Neutrophil (primary cell): ENCODE measurements at regions not wholly inside any gene's neighbourhood (a gene's known extent, or its start where the extent isn't known, plus 50 kb on each side); places are given as distances from the start of the nearest gene placed in this dataset.

ENCODE experiments used
- H3K27ac ChIP-seq: fragments of 200-600 bp; sonication (generic); 2 replicates; pipeline ENCODE4 v1.5.1; 2016; ENCODE audit warnings: mild to moderate bottlenecking, moderate library complexity
- H3K27me3 ChIP-seq: fragments of 200-600 bp; sonication (generic); 2 replicates; pipeline ENCODE4 v1.6.0; 2016; ENCODE audit warnings: mild to moderate bottlenecking
- H3K36me3 ChIP-seq: fragments of 200-600 bp; sonication (generic); 2 replicates; pipeline ENCODE4 v1.5.1; 2017
- H3K4me1 ChIP-seq, 2 experiments: fragments of 200-600 bp in 1 of 2; sonication (generic) in 1 of 2; 1 replicate in 1 of 2; 2 replicates in 1 of 2; pipeline versions ENCODE4 v1.5.1 to v1.6.1; 2013 to 2016; ENCODE audit warnings: low read depth in 1 of 2, low read length in 1 of 2, mild to moderate bottlenecking in 1 of 2, moderate library complexity in 1 of 2; ENCODE audit not compliant: control insufficient read depth in 1 of 2, insufficient read depth in 1 of 2
- H3K4me3 ChIP-seq, 2 experiments: fragments of 200-600 bp in 1 of 2; sonication (generic) in 1 of 2; 1 replicate in 1 of 2; 2 replicates in 1 of 2; pipeline ENCODE4 v1.5.1; 2013 to 2016; ENCODE audit warnings: low read depth in 1 of 2, low read length in 1 of 2, mild to moderate bottlenecking in 1 of 2, moderate library complexity in 1 of 2
- H3K9me3 ChIP-seq: fragments of 200-600 bp; sonication (generic); 2 replicates; pipeline ENCODE4 v1.5.1; 2016
- TF ChIP-seq, protein P1 (sequence below): fragments of 200-600 bp; sonication (generic); IDR thresholded peaks from 2 replicates; pipeline ENCODE4 v1.5.1; 2016; ENCODE audit warnings: antibody characterized with exemption

- Histone ChIP-seq H3K9me3 (no peaks in the 10 kb centered on the region), H3K4me3 (no peak overlapping the region), H3K27me3 (no peaks in the 10 kb centered on the region), H3K27ac (no peak overlapping the region), H3K4me1 (peaks cover 5 to 8% of the 10 kb centered on the region in 2 experiments), H3K36me3 (no peaks in the 10 kb centered on the region)
- TF ChIP-seq, protein P1, sequence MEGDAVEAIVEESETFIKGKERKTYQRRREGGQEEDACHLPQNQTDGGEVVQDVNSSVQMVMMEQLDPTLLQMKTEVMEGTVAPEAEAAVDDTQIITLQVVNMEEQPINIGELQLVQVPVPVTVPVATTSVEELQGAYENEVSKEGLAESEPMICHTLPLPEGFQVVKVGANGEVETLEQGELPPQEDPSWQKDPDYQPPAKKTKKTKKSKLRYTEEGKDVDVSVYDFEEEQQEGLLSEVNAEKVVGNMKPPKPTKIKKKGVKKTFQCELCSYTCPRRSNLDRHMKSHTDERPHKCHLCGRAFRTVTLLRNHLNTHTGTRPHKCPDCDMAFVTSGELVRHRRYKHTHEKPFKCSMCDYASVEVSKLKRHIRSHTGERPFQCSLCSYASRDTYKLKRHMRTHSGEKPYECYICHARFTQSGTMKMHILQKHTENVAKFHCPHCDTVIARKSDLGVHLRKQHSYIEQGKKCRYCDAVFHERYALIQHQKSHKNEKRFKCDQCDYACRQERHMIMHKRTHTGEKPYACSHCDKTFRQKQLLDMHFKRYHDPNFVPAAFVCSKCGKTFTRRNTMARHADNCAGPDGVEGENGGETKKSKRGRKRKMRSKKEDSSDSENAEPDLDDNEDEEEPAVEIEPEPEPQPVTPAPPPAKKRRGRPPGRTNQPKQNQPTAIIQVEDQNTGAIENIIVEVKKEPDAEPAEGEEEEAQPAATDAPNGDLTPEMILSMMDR: no peak
Observed at GRCh38 chr5:60195551-60195950, 302.0 kb upstream of the PDE4D start.

- Histone ChIP-seq H3K27me3 (no peaks in the 10 kb centered on the region), H3K4me1 (peaks cover 5 to 8% of the 10 kb centered on the region in 2 experiments), H3K27ac (no peak overlapping the region), H3K4me3 (no peak overlapping the region), H3K9me3 (no peaks in the 10 kb centered on the region), H3K36me3 (no peaks in the 10 kb centered on the region)
- TF ChIP-seq, protein P1: no peak
Observed at GRCh38 chr5:60195083-60195482, 301.6 kb upstream of the PDE4D start.

DNA sequence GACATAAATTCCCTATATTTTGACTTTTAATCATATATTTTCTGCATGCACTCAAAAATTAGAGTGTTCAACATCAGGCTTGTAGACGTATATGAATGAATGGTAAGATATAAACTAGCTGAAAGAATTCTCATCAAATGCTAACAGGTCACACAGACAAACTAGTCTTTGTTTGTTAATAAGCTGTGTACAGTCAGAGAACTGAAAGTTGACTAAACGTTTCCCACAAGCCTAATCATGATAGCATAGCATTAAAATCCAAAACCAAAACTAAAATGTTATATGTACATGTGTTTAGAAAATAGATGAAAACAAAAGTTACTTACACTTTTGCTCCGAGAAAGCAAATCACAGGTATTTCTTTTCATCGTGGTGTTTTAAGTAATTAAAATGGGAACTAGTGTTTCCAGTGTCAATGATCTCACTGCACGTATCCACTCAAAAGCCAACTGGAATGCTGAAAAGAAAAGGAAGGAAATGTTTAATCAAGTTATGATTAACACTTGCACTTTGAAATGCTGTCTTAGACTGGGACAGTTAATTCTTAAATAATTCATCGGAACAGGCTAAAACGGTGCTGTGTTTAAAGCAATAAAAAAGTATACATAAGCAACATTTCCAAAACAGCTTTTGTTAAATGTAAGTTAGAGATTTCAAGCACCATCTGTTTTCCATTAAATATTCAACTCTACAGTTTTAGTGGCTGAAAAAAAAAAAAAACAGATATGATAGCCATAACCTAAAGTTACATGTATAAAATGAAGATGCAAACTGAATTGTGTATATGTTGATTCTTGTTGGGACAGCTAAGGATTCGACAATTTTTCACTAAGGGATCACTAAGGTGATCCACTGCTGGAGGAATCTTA is 291.9 kb upstream of the PDE4D start:
- TF ChIP-seq, protein P1: no peak
- no peaks in the 10 kb centered on the region for H3K4me1 ChIP-seq
- H3K36me3 ChIP-seq: peaks cover 9% of the 10 kb centered on the region
- no peak overlapping the region for H3K4me3 ChIP-seq
- no peaks in the 10 kb centered on the region for H3K9me3 ChIP-seq
- H3K27me3 ChIP-seq: no peaks in the 10 kb centered on the region
- H3K27ac ChIP-seq: no peak overlapping the region

DNA sequence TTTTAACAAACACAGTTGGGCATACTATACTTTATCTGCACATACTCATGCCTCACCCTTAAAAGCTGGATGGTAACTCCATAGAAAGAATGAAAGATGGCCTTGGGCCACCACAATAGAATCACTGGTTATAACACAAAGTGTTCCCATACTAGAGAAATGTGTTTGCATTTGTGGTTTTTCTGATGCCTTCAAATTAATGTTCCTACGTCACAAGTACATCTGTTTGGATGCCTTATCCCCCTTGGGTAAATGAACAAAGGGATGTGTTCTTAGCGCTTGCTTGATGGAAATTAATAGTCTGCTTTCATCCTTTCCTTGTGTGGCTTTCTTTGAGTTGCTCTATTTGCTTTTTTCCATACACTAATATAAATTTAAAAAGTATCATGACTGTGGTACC is 291.1 kb upstream of the PDE4D start:
- Histone ChIP-seq H3K36me3 (peaks cover 9% of the 10 kb centered on the region), H3K9me3 (no peaks in the 10 kb centered on the region), H3K4me3 (no peak overlapping the region), H3K27me3 (no peaks in the 10 kb centered on the region), H3K4me1 (no peaks in the 10 kb centered on the region), H3K27ac (no peak overlapping the region)
- TF ChIP-seq, protein P1: no peak

DNA sequence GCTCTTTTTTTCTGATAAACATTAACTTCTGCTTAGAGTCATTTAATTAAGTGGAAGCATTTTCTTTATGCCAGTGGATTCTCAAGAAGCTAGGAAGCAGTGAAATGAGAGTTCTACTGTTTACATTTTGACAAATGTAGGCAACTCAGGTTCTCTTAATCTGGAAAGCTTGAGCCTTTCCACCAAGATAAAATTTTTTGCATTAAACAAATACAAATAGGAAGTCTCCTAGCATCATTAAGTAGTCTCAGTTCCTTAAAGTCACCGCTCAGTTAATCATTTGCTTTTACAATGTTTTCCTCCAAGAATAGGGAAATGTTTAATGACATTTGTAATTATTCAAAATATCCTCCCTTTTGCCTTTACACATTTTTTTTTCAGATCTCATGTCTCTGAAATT is 290.4 kb upstream of the PDE4D start:
- Histone ChIP-seq H3K9me3 (no peaks in the 10 kb centered on the region), H3K27me3 (no peaks in the 10 kb centered on the region), H3K27ac (no peak overlapping the region), H3K4me1 (no peaks in the 10 kb centered on the region), H3K4me3 (no peak overlapping the region), H3K36me3 (peaks cover 9% of the 10 kb centered on the region)
- TF ChIP-seq, protein P1: no peak
